ENCODE measurements at regions not wholly inside any gene's neighbourhood (a gene's known extent, or its start where the extent isn't known, plus 50 kb on each side); places are given as distances from the start of the nearest gene placed in this dataset.
"Not testable (repeated sequence)": the region's sequence is repeated elsewhere in the genome, so short reads cannot be mapped to it uniquely, and the experiment has no call there.

DNA sequence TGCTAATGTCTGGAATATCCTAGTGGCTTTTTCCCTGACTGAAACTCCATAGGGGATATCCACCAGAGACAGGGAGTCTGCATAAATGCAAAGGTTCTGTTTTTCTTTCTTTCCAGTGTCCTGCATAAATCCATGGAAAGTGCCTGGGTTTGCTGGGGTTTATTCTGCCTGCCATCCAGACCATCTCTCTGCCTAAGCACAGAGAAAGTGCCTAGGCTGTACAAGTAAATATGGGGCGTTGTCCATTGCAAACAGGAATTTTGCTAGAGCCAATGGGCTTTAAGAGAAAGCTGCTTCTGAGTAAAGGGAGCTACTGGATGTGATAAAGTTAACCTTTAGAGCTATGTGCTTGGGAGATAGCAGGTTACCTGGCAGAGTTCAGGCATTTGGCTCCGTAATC lies 407.5 kb downstream of the AGTPBP1 start:
- TF ChIP-seq POLR2A (IDR thresholded peaks at IDR 0.05; ENCODE audit: low read depth, low read length), result no peak
- no peak for DNase-seq (ENCODE audit: insufficient read length, low spot score)
- FAIRE-seq, result no peak

DNA sequence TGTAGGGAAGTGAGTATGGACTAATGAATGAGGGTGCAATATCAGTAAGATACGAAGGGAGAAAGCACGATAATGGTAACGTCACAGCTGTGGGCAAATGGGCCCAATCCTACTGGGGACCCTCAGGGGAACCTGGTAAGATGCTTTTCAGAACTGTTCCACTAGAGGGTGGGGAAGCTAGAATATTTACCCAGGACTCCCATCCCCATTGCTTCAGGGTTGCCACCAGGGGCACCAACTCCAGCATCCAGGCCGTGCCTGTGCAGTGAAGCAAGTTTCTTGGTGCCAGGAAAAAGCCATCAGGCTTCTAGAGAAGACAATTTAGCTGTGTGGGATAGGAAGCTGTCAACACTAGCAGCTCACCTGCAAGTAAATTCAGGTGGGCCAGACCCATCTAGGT lies 409.3 kb downstream of the AGTPBP1 start:
- TF ChIP-seq POLR2A (IDR thresholded peaks at IDR 0.05; ENCODE audit: low read depth, low read length), result no peak
- FAIRE-seq (no peak), DNase-seq (ENCODE audit: insufficient read length, low spot score) (no peak)

DNA sequence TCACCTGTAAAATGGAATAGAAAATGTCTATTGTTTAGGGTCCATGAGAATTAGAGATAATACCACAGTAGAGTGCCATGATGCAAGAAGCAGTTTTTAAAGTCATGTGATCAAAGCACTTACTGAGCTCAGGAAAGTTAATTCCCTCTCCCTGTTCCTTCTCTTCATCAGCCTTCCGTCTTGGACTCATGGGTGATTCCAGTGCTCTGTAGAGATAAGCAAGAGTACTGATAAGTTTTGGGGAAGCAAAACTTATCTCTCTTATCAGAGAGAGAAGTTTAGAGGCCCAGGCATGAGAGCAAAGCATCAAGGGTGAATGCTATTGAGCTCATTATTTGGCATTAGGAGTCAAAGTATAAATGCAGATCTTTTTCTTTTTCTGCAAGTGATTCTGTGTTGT lies 410.1 kb downstream of the AGTPBP1 start:
- FAIRE-seq (peak; percentile 27), DNase-seq (ENCODE audit: insufficient read length, low spot score) (no peak)
- no peak for TF ChIP-seq POLR2A (IDR thresholded peaks at IDR 0.05; ENCODE audit: low read depth, low read length)

DNA sequence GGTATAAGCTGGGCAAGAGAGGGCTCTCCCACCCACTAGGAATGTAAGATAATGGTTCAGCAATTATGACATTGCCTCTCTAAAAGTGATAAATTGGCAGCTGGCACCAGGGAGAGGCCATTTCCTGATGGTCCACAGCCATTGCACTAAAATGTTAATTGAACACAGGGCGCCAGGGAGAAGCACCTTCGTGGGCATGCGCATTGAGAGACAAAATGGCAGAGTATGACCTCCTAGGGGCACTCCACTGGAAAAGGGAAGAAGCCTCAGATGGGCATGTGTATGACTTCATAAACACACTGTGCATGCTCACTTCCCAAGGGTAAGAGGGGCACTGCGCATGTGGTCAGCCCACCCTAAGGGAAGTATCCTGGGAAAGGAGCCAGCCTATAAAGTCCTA lies 419.2 kb downstream of the AGTPBP1 start:
- TF ChIP-seq POLR2A (IDR thresholded peaks at IDR 0.05; ENCODE audit: low read depth, low read length), result no peak
- FAIRE-seq (no peak), DNase-seq (ENCODE audit: insufficient read length, low spot score) (no peak)

GRCh38 chr9:85321561-85321960 lies 420.2 kb downstream of the AGTPBP1 start:
- no peak for FAIRE-seq
- TF ChIP-seq POLR2A (IDR thresholded peaks at IDR 0.05; ENCODE audit: low read depth, low read length), result no peak
- DNase-seq (ENCODE audit: insufficient read length, low spot score), result no peak

DNA sequence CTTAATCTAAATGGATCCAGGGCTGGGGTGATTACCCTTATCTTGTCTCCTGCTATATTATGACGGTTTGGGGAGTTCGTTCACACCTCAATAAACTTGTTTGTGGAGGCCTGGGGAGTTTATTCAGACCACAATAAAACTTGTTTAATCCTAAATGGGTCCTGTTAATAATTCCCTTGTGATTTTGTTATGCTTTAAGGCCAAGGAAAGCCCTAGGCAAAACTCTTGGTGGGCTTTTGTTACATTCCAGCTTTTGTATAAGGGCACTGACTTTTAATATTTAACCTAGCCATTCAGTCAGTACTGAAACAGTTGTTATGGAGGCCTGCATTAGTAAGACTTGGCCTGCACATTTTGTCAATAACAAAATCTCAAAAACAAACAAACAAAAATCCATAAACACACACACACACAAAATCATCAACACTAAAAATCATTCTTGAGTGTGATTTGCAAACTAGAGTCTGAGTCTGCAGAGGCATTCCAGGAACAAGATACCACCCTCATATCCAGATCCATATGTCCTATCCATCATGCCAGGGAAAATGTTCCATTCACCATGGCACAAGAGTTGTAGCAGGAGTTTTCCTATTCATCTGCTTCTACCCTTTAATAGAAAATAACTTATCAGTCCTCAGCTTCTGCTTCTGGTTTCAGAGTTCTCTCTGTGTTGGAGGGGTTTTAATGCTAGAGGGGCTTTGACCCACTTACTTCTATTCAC lies 421.7 kb downstream of the AGTPBP1 start:
- DNase-seq (ENCODE audit: insufficient read length, low spot score), result no peak
- FAIRE-seq, result no peak
- no peak for TF ChIP-seq POLR2A (IDR thresholded peaks at IDR 0.05; ENCODE audit: low read depth, low read length)

GRCh38 chr9:85315535-85315934 lies 426.2 kb downstream of the AGTPBP1 start:
- not testable (repeated sequence) for DNase-seq (ENCODE audit: insufficient read length, low spot score); FAIRE-seq

DNA sequence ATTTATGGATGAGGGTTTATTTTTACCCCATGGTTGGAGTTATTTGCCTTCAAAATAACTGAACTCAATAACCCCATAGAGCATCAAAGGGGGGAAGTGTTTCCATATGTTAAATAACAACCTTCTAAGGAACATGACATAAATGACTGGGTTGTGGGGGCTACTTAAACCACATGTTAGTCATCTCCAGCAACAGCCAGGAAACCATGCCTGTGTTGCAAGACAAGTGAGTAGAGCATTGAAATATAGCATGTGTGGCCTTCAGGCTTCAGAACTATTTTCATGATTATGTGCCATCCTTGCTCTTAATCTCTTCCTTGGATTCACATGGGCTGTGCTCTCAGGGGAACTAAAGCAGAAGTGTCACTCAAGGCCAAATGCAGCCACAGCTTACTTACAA lies 431.2 kb downstream of the AGTPBP1 start:
- DNase-seq (ENCODE audit: insufficient read length, low spot score) (no peak), FAIRE-seq (no peak)
- TF ChIP-seq POLR2A (IDR thresholded peaks at IDR 0.05; ENCODE audit: low read depth, low read length), result no peak

GRCh38 chr9:85303757-85304134 lies 438.0 kb downstream of the AGTPBP1 start:
- no peak for DNase-seq (ENCODE audit: insufficient read length, low spot score)
- TF ChIP-seq POLR2A (IDR thresholded peaks at IDR 0.05; ENCODE audit: low read depth, low read length), result no peak
- no peak for FAIRE-seq

DNA sequence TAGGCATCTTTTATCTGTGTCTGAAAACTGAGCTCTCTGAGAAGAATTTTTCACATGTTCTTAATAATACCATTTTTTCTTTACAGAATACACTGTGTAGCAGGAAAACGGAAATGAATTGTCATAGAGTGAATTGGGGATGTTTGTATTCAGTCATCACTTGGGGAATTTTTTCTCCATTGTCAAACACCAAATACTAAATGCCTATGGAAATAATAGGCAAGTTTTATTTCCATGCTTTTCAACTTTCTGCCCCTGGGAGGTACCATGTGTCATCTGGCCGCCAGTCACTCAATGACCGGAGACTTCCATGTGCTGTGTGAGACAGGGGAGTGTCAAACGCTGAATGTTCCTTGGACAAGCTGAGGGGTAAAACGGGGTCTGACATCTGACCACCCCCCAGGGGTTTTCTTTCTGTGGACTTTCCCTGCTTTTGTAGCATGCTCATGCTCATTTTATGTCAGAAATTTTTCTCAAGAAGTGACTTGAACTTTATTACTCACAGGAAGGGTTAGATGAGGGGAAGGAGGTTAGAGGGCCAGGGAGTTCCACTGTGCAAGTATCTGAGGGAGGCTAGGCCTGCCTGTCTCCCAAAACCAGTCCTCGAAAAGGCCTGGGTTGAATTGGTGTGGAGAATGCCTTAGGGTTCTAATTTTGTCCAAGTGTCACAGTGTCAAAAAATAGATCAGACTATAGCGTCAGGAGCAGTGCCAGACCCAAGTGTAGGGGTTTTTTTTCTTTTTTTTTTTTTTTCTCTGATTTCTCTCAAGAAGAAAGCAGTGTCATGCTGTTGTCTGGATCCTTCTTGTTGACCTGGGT lies 438.6 kb downstream of the AGTPBP1 start:
- no peak for TF ChIP-seq POLR2A (IDR thresholded peaks at IDR 0.05; ENCODE audit: low read depth, low read length)

GRCh38 chr9:85298499-85298898 lies 443.3 kb downstream of the AGTPBP1 start:
- TF ChIP-seq POLR2A (IDR thresholded peaks at IDR 0.05; ENCODE audit: low read depth, low read length), result no peak
- no peak for FAIRE-seq

More for the DNA sequence above, 438.6 kb downstream of the AGTPBP1 start:
- FAIRE-seq (no peak), DNase-seq (ENCODE audit: insufficient read length, low spot score) (no peak)

GRCh38 chr9:85295244-85295643 lies 446.5 kb downstream of the AGTPBP1 start:
- FAIRE-seq; DNase-seq (ENCODE audit: insufficient read length, low spot score): not testable (repeated sequence)

More at GRCh38 chr9:85298499-85298898, 443.3 kb downstream of the AGTPBP1 start:
- DNase-seq (ENCODE audit: insufficient read length, low spot score), result no peak

GRCh38 chr9:85292261-85292660 lies 449.5 kb downstream of the AGTPBP1 start:
- FAIRE-seq (no peak), DNase-seq (ENCODE audit: insufficient read length, low spot score) (no peak)

DNA sequence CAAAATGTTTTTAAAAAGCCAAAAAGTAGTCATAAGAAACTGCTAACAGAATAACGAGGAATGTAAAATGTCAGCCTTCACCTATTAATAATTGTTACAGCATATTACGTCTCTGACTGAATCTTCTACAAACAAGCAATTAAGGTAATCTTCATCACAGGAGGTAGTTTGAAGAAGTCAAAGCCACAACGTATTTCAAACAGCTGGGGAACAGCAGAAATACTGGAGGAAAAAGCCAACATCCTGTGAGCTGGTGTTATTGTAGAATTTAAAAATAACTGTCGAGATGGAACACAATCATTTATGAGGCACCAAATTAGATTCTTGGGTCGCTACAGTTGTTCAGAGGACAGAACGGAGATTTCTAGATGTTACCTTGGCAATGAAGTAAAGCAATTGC lies 450.5 kb downstream of the AGTPBP1 start:
- FAIRE-seq, result no peak
- no peak for TF ChIP-seq POLR2A (IDR thresholded peaks at IDR 0.05; ENCODE audit: low read depth, low read length)
- no peak for DNase-seq (ENCODE audit: insufficient read length, low spot score)

More at GRCh38 chr9:85292261-85292660, 449.5 kb downstream of the AGTPBP1 start:
- TF ChIP-seq POLR2A (IDR thresholded peaks at IDR 0.05; ENCODE audit: low read depth, low read length), result no peak

- DNase-seq (ENCODE audit: insufficient read length, low spot score) (no peak), FAIRE-seq (no peak)
- TF ChIP-seq POLR2A (IDR thresholded peaks at IDR 0.05; ENCODE audit: low read depth, low read length), result no peak
These were observed 451.7 kb downstream of the AGTPBP1 start for GRCh38 chr9:85290019-85290418.
